ACHN (cell line): ENCODE measurements at regions not wholly inside any gene's neighbourhood (a gene's known extent, or its start where the extent isn't known, plus 50 kb on each side); places are given as distances from the start of the nearest gene placed in this dataset.

Source experiments
- DNase-seq: peaks from one replicate; pipeline ENCODE4 v3.0.0-alpha.2; 2015
- in situ Hi-C: cut with HindIII; loops from 2 replicates; pipeline ENCODE4 v1.10.0; 2017; ENCODE audit warnings: low sequenced_read_pairs, low pct_ligation_motif_present, low pct_unique_long_range_greater_than_20kb

GRCh38 chr3:27596921-27597320 lies 112.7 kb upstream of the SLC4A7 start:
- in situ Hi-C loops = no loop called here
- DNase-seq = peak; percentile 7

- peak; percentile 5 for DNase-seq
- in situ Hi-C loops = no loop called here
These were observed 112.2 kb upstream of the SLC4A7 start for GRCh38 chr3:27596334-27596841.

- no peak for DNase-seq
- in situ Hi-C loops = no loop called here
These were observed 110.0 kb upstream of the SLC4A7 start for GRCh38 chr3:27594096-27594690.

GRCh38 chr3:27593173-27593572 lies 109.0 kb upstream of the SLC4A7 start:
- DNase-seq = no peak
- in situ Hi-C loops = no loop called here

GRCh38 chr3:27591312-27592210 lies 107.4 kb upstream of the SLC4A7 start:
- no peak for DNase-seq
- in situ Hi-C loops = no loop called here

GRCh38 chr3:27590437-27591298 lies 106.5 kb upstream of the SLC4A7 start:
- in situ Hi-C loops = no loop called here
- no peak for DNase-seq

GRCh38 chr3:27589795-27590194 lies 105.6 kb upstream of the SLC4A7 start:
- in situ Hi-C loops = no loop called here
- no peak for DNase-seq

- in situ Hi-C loops = no loop called here
- no peak for DNase-seq
These were observed 101.2 kb upstream of the SLC4A7 start for GRCh38 chr3:27585429-27585828.

GRCh38 chr3:27584874-27585273 lies 100.7 kb upstream of the SLC4A7 start:
- in situ Hi-C loops = no loop called here
- DNase-seq = no peak

GRCh38 chr3:27581852-27582251 lies 97.7 kb upstream of the SLC4A7 start:
- no peak for DNase-seq
- in situ Hi-C loops = no loop called here

- DNase-seq = no peak
- in situ Hi-C loops = no loop called here
These were observed 93.8 kb upstream of the SLC4A7 start for GRCh38 chr3:27578032-27578431.

GRCh38 chr3:27577504-27577903 lies 93.3 kb upstream of the SLC4A7 start:
- in situ Hi-C loops = no loop called here
- DNase-seq = no peak

GRCh38 chr3:27576171-27576570 lies 92.0 kb upstream of the SLC4A7 start:
- no peak for DNase-seq
- in situ Hi-C loops = no loop called here

- DNase-seq = no peak
- in situ Hi-C loops = no loop called here
These were observed 91.3 kb upstream of the SLC4A7 start for GRCh38 chr3:27575499-27575898.

GRCh38 chr3:27574438-27574795 lies 90.2 kb upstream of the SLC4A7 start:
- DNase-seq = no peak
- in situ Hi-C loops = no loop called here

- DNase-seq = no peak
- in situ Hi-C loops = no loop called here
These were observed 89.7 kb upstream of the SLC4A7 start for GRCh38 chr3:27573780-27574437.

- in situ Hi-C loops = no loop called here
These were observed 89.0 kb upstream of the SLC4A7 start for GRCh38 chr3:27573138-27573537.

GRCh38 chr3:27571345-27571744 lies 87.2 kb upstream of the SLC4A7 start:
- no peak for DNase-seq
- in situ Hi-C loops = no loop called here

More at GRCh38 chr3:27573138-27573537, 89.0 kb upstream of the SLC4A7 start:
- no peak for DNase-seq
